ENCODE measurements at regions not wholly inside any gene's neighbourhood (a gene's known extent, or its start where the extent isn't known, plus 50 kb on each side); places are given as distances from the start of the nearest gene placed in this dataset.

- Histone ChIP-seq H2BK20ac (ENCODE audit: low read depth, low read length) (no peak overlapping the region), H3K36me3 (ENCODE audit: control insufficient read depth, insufficient read depth, low read length) (no peaks in the 10 kb centered on the region), H2AK9ac (replicated peaks; ENCODE audit: low read depth, low read length, poor library complexity) (no peak overlapping the region), H3K14ac (replicated peaks; ENCODE audit: low read depth, low read length) (no peak overlapping the region), H2BK120ac (ENCODE audit: low read depth, low read length) (no peak overlapping the region), H4K8ac (ENCODE audit: low read depth in 2 of 2, low read length in 2 of 2) (no peak overlapping the region), H2BK15ac (ENCODE audit: low read depth, low read length) (no peak overlapping the region), H3K4ac (ENCODE audit: low read depth, low read length) (no peak overlapping the region), H2AFZ (replicated peaks; ENCODE audit: low read length, poor library complexity) (no peak overlapping the region), H2BK5ac (ENCODE audit: low read depth, low read length, poor library complexity, severe bottlenecking) (no peak overlapping the region), H3K4me1 (ENCODE audit: control insufficient read depth, insufficient read depth, low read length) (no peaks in the 10 kb centered on the region; the same call in 1 of the 2 replicates), H3K79me1 (ENCODE audit: low read depth in 1 of 2, low read length in 2 of 2) (no peaks in the 10 kb centered on the region), H4K5ac (ENCODE audit: low read depth, low read length) (no peak overlapping the region), H3K4me2 (ENCODE audit: low read depth, low read length) (no peak overlapping the region), H3K9me1 (ENCODE audit: insufficient read depth, low read length) (no peaks in the 10 kb centered on the region; the same call in 1 of the 2 replicates), H2AK5ac (ENCODE audit: low read depth, low read length) (no peak overlapping the region), H3K27me3 (ENCODE audit: control insufficient read depth, insufficient read depth, low read length) (no peaks in the 10 kb centered on the region; the same call in 1 of the 2 replicates), H3K23ac (ENCODE audit: low read depth, low read length) (no peak overlapping the region), H3K18ac (ENCODE audit: low read depth, low read length) (no peak overlapping the region), H3K56ac (ENCODE audit: extremely low read depth, insufficient read depth, low read length) (no peak overlapping the region), H3K4me3 (ENCODE audit: insufficient read depth, low read depth, low read length) (no peak overlapping the region), H3K9me3 (ENCODE audit: control insufficient read depth, insufficient read depth, low read length) (no peaks in the 10 kb centered on the region), H3K27ac (ENCODE audit: insufficient read depth, low read length) (no peak overlapping the region), H4K91ac (ENCODE audit: insufficient read depth, low read depth, low read length) (no peak overlapping the region), H4K20me1 (ENCODE audit: insufficient read depth, low read length) (no peaks in the 10 kb centered on the region), H3K9ac (ENCODE audit: low read depth, low read length) (no peak overlapping the region)
- no TSS peak for BruUV-seq (replicated peaks)
- DNase-seq (peak; percentile 94), ATAC-seq (ENCODE audit: low read depth) (peak; percentile 99)
- ChIA-PET CTCF (interaction anchor here (0.5 kb wide), 1 partner anchor 306 kb away, joined by 3 read pairs; no protein-coding TSS in a partner anchor), POLR2A (ENCODE audit: unreplicated experiment) (no interaction called here)
- TF ChIP-seq SMC3 (IDR thresholded peaks at IDR 0.05; ENCODE audit: low read depth, low read length) = 0 out of 2 replicates have a peak, but pooled peaks have one; percentile 18
- peak; percentile 87 for TF ChIP-seq CEBPB (IDR thresholded peaks at IDR 0.05; ENCODE audit: low read depth, low read length)
- TF ChIP-seq MAZ (IDR thresholded peaks at IDR 0.05; ENCODE audit: borderline replicate concordance, low read depth, low read length) = no peak
- TF ChIP-seq NFE2L2 (IDR thresholded peaks at IDR 0.05; ENCODE audit: low read depth, low read length) = no peak
- no peak for TF ChIP-seq CTCF (conservative IDR thresholded peaks at IDR 0.05; ENCODE audit: low read depth, low read length)
- no peak for TF ChIP-seq POLR2A (IDR thresholded peaks at IDR 0.05; ENCODE audit: low read depth, low read length)
- TF ChIP-seq FOS (IDR thresholded peaks at IDR 0.05; ENCODE audit: low read depth, low read length) = peak; percentile 74; the same call in 1 of the 2 replicates
- in situ Hi-C loops (cut with MboI; ENCODE audit: low sequenced_read_pairs) = no loop called here
- intact Hi-C loops (cut with micrococcal nuclease) = no loop called here
- 20% methylated on average over 1 of the region's 3 CpGs; no CpG with 5 or more reads in 1 of the 2 experiments for WGBS, 2 experiments (ENCODE audit: extremely low coverage in 2 of 2, insufficient read length in 1 of 2)
- dilution Hi-C loops (cut with HindIII; ENCODE audit: low sequenced_read_pairs, unreplicated experiment) = no loop called here
Measured at GRCh38 chr1:243950166-243950565, 100.1 kb upstream of the AKT3 start.
